ENCODE measurements at regions not wholly inside any gene's neighbourhood (a gene's known extent, or its start where the extent isn't known, plus 50 kb on each side); places are given as distances from the start of the nearest gene placed in this dataset.

GRCh38 chr5:13477118-13477737 lies 467.3 kb downstream of the DNAH5 start:
- no peak overlapping the region for H3K27ac ChIP-seq
- no peak for TF ChIP-seq ZFX (IDR thresholded peaks at IDR 0.05)
- TF ChIP-seq, protein P1, sequence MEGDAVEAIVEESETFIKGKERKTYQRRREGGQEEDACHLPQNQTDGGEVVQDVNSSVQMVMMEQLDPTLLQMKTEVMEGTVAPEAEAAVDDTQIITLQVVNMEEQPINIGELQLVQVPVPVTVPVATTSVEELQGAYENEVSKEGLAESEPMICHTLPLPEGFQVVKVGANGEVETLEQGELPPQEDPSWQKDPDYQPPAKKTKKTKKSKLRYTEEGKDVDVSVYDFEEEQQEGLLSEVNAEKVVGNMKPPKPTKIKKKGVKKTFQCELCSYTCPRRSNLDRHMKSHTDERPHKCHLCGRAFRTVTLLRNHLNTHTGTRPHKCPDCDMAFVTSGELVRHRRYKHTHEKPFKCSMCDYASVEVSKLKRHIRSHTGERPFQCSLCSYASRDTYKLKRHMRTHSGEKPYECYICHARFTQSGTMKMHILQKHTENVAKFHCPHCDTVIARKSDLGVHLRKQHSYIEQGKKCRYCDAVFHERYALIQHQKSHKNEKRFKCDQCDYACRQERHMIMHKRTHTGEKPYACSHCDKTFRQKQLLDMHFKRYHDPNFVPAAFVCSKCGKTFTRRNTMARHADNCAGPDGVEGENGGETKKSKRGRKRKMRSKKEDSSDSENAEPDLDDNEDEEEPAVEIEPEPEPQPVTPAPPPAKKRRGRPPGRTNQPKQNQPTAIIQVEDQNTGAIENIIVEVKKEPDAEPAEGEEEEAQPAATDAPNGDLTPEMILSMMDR (conservative IDR thresholded peaks at IDR 0.05): no peak

DNA sequence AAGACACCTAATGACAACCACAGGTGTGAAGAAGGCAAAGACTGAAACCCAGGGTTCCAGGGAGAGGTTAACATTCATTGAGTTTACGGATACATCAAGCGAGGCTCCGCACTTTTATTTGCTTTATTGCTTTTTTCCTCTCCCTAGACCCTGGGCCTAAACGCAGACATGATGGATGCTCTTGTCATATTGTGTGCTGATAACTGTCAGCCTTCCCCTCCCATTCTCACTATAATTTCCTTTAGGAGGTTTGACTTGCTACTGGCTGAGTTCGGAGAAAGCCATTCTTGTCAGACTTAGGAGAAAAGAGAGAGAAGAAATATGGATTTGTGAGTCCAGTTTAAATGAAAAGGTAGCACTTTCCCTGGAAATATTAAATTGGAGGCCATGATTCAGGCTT lies 471.6 kb downstream of the DNAH5 start:
- no peak for TF ChIP-seq ZFX (IDR thresholded peaks at IDR 0.05)
- no peak overlapping the region for H3K27ac ChIP-seq

GRCh38 chr5:13470975-13471374 lies 473.5 kb downstream of the DNAH5 start:
- TF ChIP-seq, protein P1 (conservative IDR thresholded peaks at IDR 0.05): no peak
- no peak for TF ChIP-seq ZFX (IDR thresholded peaks at IDR 0.05)
- no peak overlapping the region for H3K27ac ChIP-seq

GRCh38 chr5:13470263-13470662 lies 474.2 kb downstream of the DNAH5 start:
- TF ChIP-seq, protein P1 (conservative IDR thresholded peaks at IDR 0.05): no peak
- TF ChIP-seq ZFX (IDR thresholded peaks at IDR 0.05): no peak

DNA sequence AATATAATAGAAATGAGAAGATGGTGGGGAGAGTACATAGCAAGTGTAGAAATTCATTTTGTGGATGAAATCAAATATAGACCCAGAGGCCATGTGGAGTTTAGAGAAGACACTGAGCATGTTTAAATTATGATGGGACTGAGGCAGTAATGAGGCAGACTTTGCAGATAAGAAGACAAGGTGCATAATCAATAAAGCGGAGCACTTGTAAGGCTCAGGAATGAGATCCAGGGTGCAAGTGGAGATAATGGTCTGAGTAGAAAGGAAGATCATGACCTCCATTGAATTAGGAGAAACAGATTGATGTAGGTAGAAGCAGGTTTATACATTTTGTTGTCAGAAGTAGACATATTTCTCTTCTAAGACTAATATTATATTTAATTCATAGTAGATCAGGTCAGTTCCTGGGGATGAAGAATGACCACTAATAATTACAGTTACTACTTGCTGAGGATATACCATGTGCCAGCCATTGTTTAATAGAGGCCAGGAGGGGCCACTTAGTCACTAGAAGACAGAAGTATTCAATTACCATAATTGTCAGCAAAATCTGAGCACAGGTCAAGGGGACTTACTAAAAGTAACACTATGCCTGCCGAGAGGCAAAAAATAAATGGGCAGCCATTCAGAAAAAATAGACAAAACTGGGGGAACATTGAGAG lies 479.8 kb downstream of the DNAH5 start:
- TF ChIP-seq ZFX (IDR thresholded peaks at IDR 0.05): no peak
- TF ChIP-seq, protein P1 (conservative IDR thresholded peaks at IDR 0.05): no peak

More at GRCh38 chr5:13470263-13470662, 474.2 kb downstream of the DNAH5 start:
- no peak overlapping the region for H3K27ac ChIP-seq

GRCh38 chr5:13460587-13460986 lies 483.9 kb downstream of the DNAH5 start:
- TF ChIP-seq ZFX (IDR thresholded peaks at IDR 0.05): no peak
- TF ChIP-seq, protein P1 (conservative IDR thresholded peaks at IDR 0.05): no peak
- no peak overlapping the region for H3K27ac ChIP-seq

More for the DNA sequence above, 479.8 kb downstream of the DNAH5 start:
- no peak overlapping the region for H3K27ac ChIP-seq

DNA sequence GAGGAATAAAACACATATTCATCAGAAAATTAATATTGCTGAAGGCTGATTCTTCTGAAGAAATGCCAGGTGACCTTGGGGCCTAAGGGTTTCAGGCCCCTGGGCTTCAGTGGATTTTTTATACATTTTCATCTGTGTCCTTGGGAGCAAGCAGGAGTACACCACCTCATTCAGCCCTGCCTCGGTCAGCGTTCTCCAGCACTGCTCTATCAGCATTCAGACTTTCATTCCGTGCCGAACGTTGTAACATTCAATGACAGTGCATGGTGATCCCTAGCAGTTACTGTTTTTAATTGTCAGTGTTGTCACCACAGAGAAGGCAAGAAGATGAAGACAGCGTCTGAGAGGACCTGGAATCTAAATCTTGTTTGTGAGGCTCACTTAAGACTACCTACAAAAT lies 490.4 kb downstream of the DNAH5 start:
- H3K27ac ChIP-seq: no peak overlapping the region
- TF ChIP-seq, protein P1 (conservative IDR thresholded peaks at IDR 0.05): no peak
- TF ChIP-seq ZFX (IDR thresholded peaks at IDR 0.05): no peak

- no peak for TF ChIP-seq ZFX (IDR thresholded peaks at IDR 0.05)
- TF ChIP-seq, protein P1 (conservative IDR thresholded peaks at IDR 0.05): no peak
- no peak overlapping the region for H3K27ac ChIP-seq
These were observed 495.6 kb downstream of the DNAH5 start for GRCh38 chr5:13448843-13449242.
